CD4-positive, alpha-beta T cell (primary cell): ENCODE measurements at regions not wholly inside any gene's neighbourhood (a gene's known extent, or its start where the extent isn't known, plus 50 kb on each side); places are given as distances from the start of the nearest gene placed in this dataset.

Experiments
- ATAC-seq: fragments of 200-7000 bp; cut with Tn5 transposase; one replicate; pipeline ENCODE4 v1.10.0; 2022; ENCODE audit warnings: mild to moderate bottlenecking; ENCODE audit not compliant: poor library complexity
- CTCF ChIA-PET: fragments of 350-600 bp; sonication (Branson Sonifier 250); formaldehyde crosslinking; loops from one replicate; lab custom pipeline; 2021; ENCODE audit warnings: antibody characterized with exemption, inconsistent platforms; lab: Charles Lee
- POLR2A ChIA-PET: fragments of 350-600 bp; sonication (Branson Sonifier 250); formaldehyde crosslinking; loops from one replicate; lab custom pipeline; 2021; ENCODE audit warnings: antibody characterized with exemption, inconsistent platforms; lab: Charles Lee
- DNase-seq, 14 experiments: peaks; one replicate each; pipeline ENCODE4 v3.0.0-alpha.2; 2013 to 2020; ENCODE audit warnings: mixed read lengths in 2 of 14
- H3K27ac ChIP-seq, 2 donors: one replicate each; pipeline versions ENCODE4 v1.5.1 to v1.7.0; 2013; ENCODE audit warnings: low read length in 2 of 2, low read depth in 1 of 2, mild to moderate bottlenecking in 1 of 2
- H3K27me3 ChIP-seq, 2 experiments: 1 replicate in 1 of 2; 2 replicates in 1 of 2; pipeline versions ENCODE4 v1.6.1 to v1.7.0; 2013; ENCODE audit warnings: low read length in 2 of 2, control low read depth in 1 of 2, mild to moderate bottlenecking in 1 of 2, moderate library complexity in 1 of 2; ENCODE audit not compliant: insufficient read depth in 2 of 2, control insufficient read depth in 1 of 2
- H3K36me3 ChIP-seq: one replicate; pipeline ENCODE4 v1.6.1; 2013; ENCODE audit warnings: low read length, control low read depth; ENCODE audit not compliant: insufficient read depth
- H3K4me1 ChIP-seq: one replicate; pipeline ENCODE4 v1.6.1; 2013; ENCODE audit warnings: low read length, control low read depth; ENCODE audit not compliant: insufficient read depth
- H3K4me3 ChIP-seq: one replicate; pipeline ENCODE4 v1.5.1; 2013; ENCODE audit warnings: mild to moderate bottlenecking, low read length, moderate library complexity
- H3K9me3 ChIP-seq, 2 experiments: 1 replicate in 1 of 2; 2 replicates in 1 of 2; pipeline versions ENCODE4 v1.6.1 to v1.7.0; 2013; ENCODE audit warnings: low read length in 2 of 2, mild to moderate bottlenecking in 2 of 2, control low read depth in 1 of 2, moderate library complexity in 1 of 2; ENCODE audit not compliant: control insufficient read depth in 1 of 2, insufficient read depth in 1 of 2
- H3K27ac Mint-ChIP-seq: one replicate; pipeline ENCODE4 v1.8.0; 2020; ENCODE audit warnings: mixed read lengths
- H3K27me3 Mint-ChIP-seq: one replicate; pipeline ENCODE4 v1.8.0; 2021; ENCODE audit warnings: mixed read lengths
- H3K36me3 Mint-ChIP-seq: one replicate; pipeline ENCODE4 v1.8.0; 2021; ENCODE audit warnings: low read depth, mixed read lengths
- H3K4me1 Mint-ChIP-seq: one replicate; pipeline ENCODE4 v1.8.0; 2021; ENCODE audit warnings: low read depth, mixed read lengths
- H3K4me3 Mint-ChIP-seq: one replicate; pipeline ENCODE4 v1.8.0; 2020; ENCODE audit warnings: mild to moderate bottlenecking, mixed read lengths
- H3K9me3 Mint-ChIP-seq: one replicate; pipeline ENCODE4 v1.8.0; 2020; ENCODE audit warnings: mixed read lengths
- CTCF ChIP-seq: fragments of 200-600 bp; IDR thresholded peaks from one replicate; pipeline ENCODE4 v1.8.0; 2022; ENCODE audit warnings: antibody characterized with exemption, mild to moderate bottlenecking
- intact Hi-C, 2 experiments: fragments of 100-400 bp; cut with DNase I in 1 of 2; cut with micrococcal nuclease in 1 of 2; formaldehyde crosslinking; loops; one replicate each; pipeline versions ENCODE4 v1.15.1 to v1.9.0; 2023 to 2025; cut with DNase I, micrococcal nuclease

GRCh38 chr6:147003186-147003585 lies 201.0 kb upstream of the STXBP5 start:
- ChIA-PET POLR2A (no interaction called here), CTCF (no interaction called here)
- Mint-ChIP-seq H3K36me3 (no peaks in the 10 kb centered on the region), H3K27me3 (no peaks in the 10 kb centered on the region), H3K9me3 (no peaks in the 10 kb centered on the region), H3K4me1 (no peaks in the 10 kb centered on the region), H3K27ac (no peak overlapping the region), H3K4me3 (no peak overlapping the region)
- Histone ChIP-seq H3K27ac (no peak overlapping the region), H3K4me3 (no peak overlapping the region), H3K27me3 (no peaks in the 10 kb centered on the region), H3K4me1 (no peaks in the 10 kb centered on the region), H3K36me3 (no peaks in the 10 kb centered on the region), H3K9me3 (peaks cover 0 to 2% of the 10 kb centered on the region in 2 experiments)
- no peak for TF ChIP-seq CTCF
- ATAC-seq (no peak), DNase-seq (no peak)
- intact Hi-C loops = no loop called here

GRCh38 chr6:147005499-147005898 lies 198.7 kb upstream of the STXBP5 start:
- ChIA-PET POLR2A (no interaction called here), CTCF (no interaction called here)
- no peaks in the 10 kb centered on the region for H3K4me1 Mint-ChIP-seq
- Histone ChIP-seq H3K36me3 (no peaks in the 10 kb centered on the region), H3K27me3 (no peaks in the 10 kb centered on the region), H3K27ac (no peak overlapping the region), H3K9me3 (peaks cover 5% of the 10 kb centered on the region in 2 experiments), H3K4me1 (no peaks in the 10 kb centered on the region), H3K4me3 (no peak overlapping the region)
- H3K4me3 Mint-ChIP-seq = no peak overlapping the region
- ATAC-seq = no peak
- H3K9me3 Mint-ChIP-seq = peaks cover 9% of the 10 kb centered on the region
- no peaks in the 10 kb centered on the region for H3K36me3 Mint-ChIP-seq
- no peak for TF ChIP-seq CTCF
- no peak overlapping the region for H3K27ac Mint-ChIP-seq
- H3K27me3 Mint-ChIP-seq = no peaks in the 10 kb centered on the region
- intact Hi-C loops = no loop called here
- DNase-seq = no peak

- Histone ChIP-seq H3K27ac (no peak overlapping the region), H3K9me3 (peaks cover 5% of the 10 kb centered on the region in 2 experiments), H3K27me3 (no peaks in the 10 kb centered on the region), H3K36me3 (no peaks in the 10 kb centered on the region), H3K4me1 (no peaks in the 10 kb centered on the region), H3K4me3 (no peak overlapping the region)
- DNase-seq (no peak), ATAC-seq (no peak)
- Mint-ChIP-seq H3K36me3 (no peaks in the 10 kb centered on the region), H3K9me3 (peaks cover 9% of the 10 kb centered on the region), H3K27ac (no peak overlapping the region), H3K4me1 (no peaks in the 10 kb centered on the region), H3K27me3 (no peaks in the 10 kb centered on the region), H3K4me3 (no peak overlapping the region)
- no peak for TF ChIP-seq CTCF
- intact Hi-C loops = no loop called here
- ChIA-PET CTCF (no interaction called here), POLR2A (no interaction called here)
These were observed 196.8 kb upstream of the STXBP5 start for GRCh38 chr6:147007441-147007840.
